ENCODE measurements at regions not wholly inside any gene's neighbourhood (a gene's known extent, or its start where the extent isn't known, plus 50 kb on each side); places are given as distances from the start of the nearest gene placed in this dataset.
"Not testable (repeated sequence)": the region's sequence is repeated elsewhere in the genome, so short reads cannot be mapped to it uniquely, and the experiment has no call there.

- not testable (repeated sequence) for DNase-seq
Measured at GRCh38 chr18:71031296-71032191, 742.7 kb downstream of the SOCS6 start.

- not testable (repeated sequence) for DNase-seq
Measured at GRCh38 chr18:71030085-71030484, 741.2 kb downstream of the SOCS6 start.

- DNase-seq = no peak
Measured at GRCh38 chr18:71028285-71028762, 739.5 kb downstream of the SOCS6 start.

- no peak for DNase-seq
Measured at GRCh38 chr18:71027531-71027930, 738.7 kb downstream of the SOCS6 start.

GRCh38 chr18:71025505-71026225 is 736.8 kb downstream of the SOCS6 start:
- no peak for DNase-seq

GRCh38 chr18:71022389-71022788 is 733.5 kb downstream of the SOCS6 start:
- no peak for DNase-seq

GRCh38 chr18:71021030-71021362 is 732.2 kb downstream of the SOCS6 start:
- DNase-seq = no peak

GRCh38 chr18:71020342-71021029 is 731.6 kb downstream of the SOCS6 start:
- DNase-seq = no peak

- DNase-seq = no peak
Measured at GRCh38 chr18:71018816-71019215, 730.0 kb downstream of the SOCS6 start.

GRCh38 chr18:71012789-71013188 is 723.9 kb downstream of the SOCS6 start:
- no peak for DNase-seq

GRCh38 chr18:71011389-71011788 is 722.5 kb downstream of the SOCS6 start:
- DNase-seq = no peak

- DNase-seq = no peak
Measured at GRCh38 chr18:71008257-71008656, 719.4 kb downstream of the SOCS6 start.

GRCh38 chr18:71001597-71001996 is 712.8 kb downstream of the SOCS6 start:
- DNase-seq = no peak

GRCh38 chr18:70998490-70998889 is 709.6 kb downstream of the SOCS6 start:
- no peak for DNase-seq

GRCh38 chr18:70994116-70994515 is 705.3 kb downstream of the SOCS6 start:
- no peak for DNase-seq

GRCh38 chr18:70991577-70991976 is 702.7 kb downstream of the SOCS6 start:
- DNase-seq = no peak

- DNase-seq = no peak
Measured at GRCh38 chr18:70985948-70986347, 697.1 kb downstream of the SOCS6 start.

GRCh38 chr18:70982292-70982691 is 693.4 kb downstream of the SOCS6 start:
- DNase-seq = no peak

- DNase-seq = no peak
Measured at GRCh38 chr18:70981400-70982140, 692.7 kb downstream of the SOCS6 start.

GRCh38 chr18:70973626-70974025 is 684.8 kb downstream of the SOCS6 start:
- DNase-seq = no peak

GRCh38 chr18:70966419-70966818 is 677.6 kb downstream of the SOCS6 start:
- DNase-seq = no peak

GRCh38 chr18:70961939-70962338 is 673.1 kb downstream of the SOCS6 start:
- no peak for DNase-seq

- no peak for DNase-seq
Measured at GRCh38 chr18:70956554-70956953, 667.7 kb downstream of the SOCS6 start.

Measured in activated CD4-positive, alpha-beta T cell treated with anti-CD3 and anti-CD28 coated beads, Interleukin-2, Interleukin-6, amounts not matched to agents 100 ng/mL and 50 ng/mL, durations not matched to agents 16 hours and 8 hours (primary cell).